Activated CD4-positive, alpha-beta T cell treated with anti-CD3 and anti-CD28 coated beads, Interleukin-10, Interleukin-2, amounts not matched to agents 100 ng/mL and 50 ng/mL, durations not matched to agents 16 hours and 8 hours (primary cell): ENCODE measurements at regions not wholly inside any gene's neighbourhood (a gene's known extent, or its start where the extent isn't known, plus 50 kb on each side); places are given as distances from the start of the nearest gene placed in this dataset.

Source experiments
- DNase-seq: peaks from one replicate; pipeline ENCODE4 v3.0.0-alpha.2; 2020

DNA sequence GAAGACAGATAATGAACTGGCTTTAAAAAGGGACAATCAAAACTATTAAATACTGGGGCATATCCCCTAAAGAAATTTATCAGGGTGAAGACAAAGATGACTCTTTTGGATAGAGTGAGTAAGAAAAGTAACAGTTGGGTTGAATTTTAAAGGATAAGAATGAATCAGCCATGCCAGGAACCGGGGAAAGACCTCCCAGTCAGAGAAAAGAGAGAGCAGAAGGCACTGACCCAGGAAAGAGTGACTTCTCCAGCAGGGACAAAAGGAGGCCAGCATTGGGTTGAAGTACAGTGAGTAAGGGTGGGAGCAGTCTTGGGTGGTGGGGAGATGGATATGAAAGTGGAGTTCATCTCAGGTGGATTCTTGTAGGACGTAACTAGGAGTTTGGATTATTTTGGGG lies 516.9 kb upstream of the JAG1 start:
- DNase-seq, result no peak

DNA sequence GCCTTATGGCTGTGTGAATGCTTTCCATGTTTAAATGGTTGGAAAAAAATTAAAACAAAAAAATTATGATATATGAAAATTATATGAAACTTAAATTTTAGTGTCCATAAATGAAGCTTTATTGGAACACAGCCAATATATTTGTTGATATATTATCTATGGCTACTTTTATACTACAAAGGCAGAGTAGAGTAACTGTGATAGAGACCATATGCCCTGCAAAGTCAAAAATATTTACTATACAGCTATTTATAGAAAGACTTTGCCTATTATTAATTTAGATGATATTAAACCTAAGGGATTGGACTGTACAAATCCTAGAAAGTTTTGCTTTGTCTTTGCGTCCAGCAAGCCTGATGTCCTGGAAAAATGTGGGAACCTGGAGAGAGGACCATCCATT lies 518.3 kb upstream of the JAG1 start:
- DNase-seq, result no peak

DNA sequence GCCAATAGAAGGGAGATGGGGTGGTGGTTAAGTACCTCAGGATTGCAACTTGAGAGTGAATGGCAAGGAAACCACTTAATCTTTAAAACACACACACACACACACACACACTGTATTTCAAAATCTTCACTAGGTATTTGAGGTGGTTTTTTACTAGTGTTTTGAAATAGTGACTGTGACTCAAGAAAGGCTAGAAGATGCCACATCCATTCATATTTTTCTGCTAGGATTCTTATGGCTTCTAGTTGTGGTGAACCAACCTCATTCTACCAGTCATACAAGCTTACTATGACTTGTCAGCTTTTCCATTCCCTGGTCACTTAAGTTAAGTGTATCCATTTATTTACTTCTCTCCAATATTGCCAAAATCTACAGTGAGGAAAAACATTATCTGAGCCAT lies 519.4 kb upstream of the JAG1 start:
- no peak for DNase-seq

GRCh38 chr20:11195169-11195568 lies 521.4 kb upstream of the JAG1 start:
- no peak for DNase-seq

- no peak for DNase-seq
Measured at GRCh38 chr20:11195899-11196558, 522.2 kb upstream of the JAG1 start.

GRCh38 chr20:11197851-11198250 lies 524.1 kb upstream of the JAG1 start:
- no peak for DNase-seq

DNA sequence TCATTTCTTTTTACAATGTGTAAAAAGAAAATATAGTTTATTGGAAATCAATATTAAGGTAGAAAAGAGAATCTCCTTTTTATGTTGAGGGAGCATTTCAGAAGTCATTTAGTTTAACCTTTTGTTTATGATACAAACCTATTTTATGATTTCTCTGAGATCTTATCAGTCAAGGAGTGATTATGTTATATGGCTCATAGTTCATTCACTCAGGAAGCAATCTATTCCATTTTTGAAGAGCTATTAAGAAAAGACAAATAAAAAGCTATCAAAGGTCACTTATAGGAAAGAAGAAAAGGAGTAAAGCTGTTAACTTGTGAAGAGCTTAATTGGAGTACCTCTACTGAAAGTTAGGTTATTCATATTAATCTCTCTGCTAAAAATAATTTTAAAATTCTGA lies 526.6 kb upstream of the JAG1 start:
- no peak for DNase-seq

GRCh38 chr20:11204926-11205768 lies 531.3 kb upstream of the JAG1 start:
- DNase-seq, result peak; percentile 23

DNA sequence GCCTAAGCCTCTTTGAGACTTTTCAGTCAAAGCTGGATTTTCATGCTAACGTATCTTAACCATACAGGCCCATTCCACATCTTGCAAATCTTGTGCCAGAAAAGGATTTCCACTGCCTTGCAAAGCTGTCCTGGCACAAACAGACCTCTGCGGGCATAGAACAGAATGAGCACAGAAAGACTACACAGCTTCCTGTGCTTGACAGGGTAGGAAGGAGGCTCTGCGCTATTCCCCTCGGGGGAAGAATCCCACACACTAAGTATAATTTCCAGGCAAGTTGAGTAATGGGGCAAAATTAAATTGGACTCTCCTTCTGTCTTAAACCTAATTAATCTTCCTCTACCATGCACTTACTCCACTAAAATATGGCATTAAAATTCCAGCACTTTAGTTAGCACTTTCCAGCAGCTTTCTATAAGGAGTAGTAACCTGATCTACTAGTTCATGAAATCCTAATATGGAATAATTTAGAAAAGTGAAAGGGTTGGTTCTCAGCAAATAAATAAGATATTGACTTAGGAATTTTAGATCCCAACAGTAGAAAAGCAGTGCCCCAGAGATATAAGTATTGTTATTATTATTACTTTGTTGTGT lies 532.1 kb upstream of the JAG1 start:
- DNase-seq, result no peak

GRCh38 chr20:11207749-11208502 lies 534.1 kb upstream of the JAG1 start:
- DNase-seq, result no peak

GRCh38 chr20:11210611-11211010 lies 536.8 kb upstream of the JAG1 start:
- no peak for DNase-seq

- no peak for DNase-seq
Measured at GRCh38 chr20:11212272-11212671, 538.5 kb upstream of the JAG1 start.

GRCh38 chr20:11212902-11213301 lies 539.1 kb upstream of the JAG1 start:
- no peak for DNase-seq

GRCh38 chr20:11214256-11214840 lies 540.5 kb upstream of the JAG1 start:
- DNase-seq, result no peak

- DNase-seq, result no peak
Measured at GRCh38 chr20:11216451-11217314, 542.9 kb upstream of the JAG1 start.

GRCh38 chr20:11217326-11218172 lies 543.8 kb upstream of the JAG1 start:
- no peak for DNase-seq

GRCh38 chr20:11218173-11218680 lies 544.4 kb upstream of the JAG1 start:
- DNase-seq, result no peak

- DNase-seq, result no peak
Measured at GRCh38 chr20:11219192-11219591, 545.4 kb upstream of the JAG1 start.

GRCh38 chr20:11221046-11221445 lies 547.2 kb upstream of the JAG1 start:
- no peak for DNase-seq

GRCh38 chr20:11222243-11222642 lies 548.4 kb upstream of the JAG1 start:
- DNase-seq, result no peak

GRCh38 chr20:11227602-11228001 lies 553.8 kb upstream of the JAG1 start:
- no peak for DNase-seq
